ENCODE measurements at regions not wholly inside any gene's neighbourhood (a gene's known extent, or its start where the extent isn't known, plus 50 kb on each side); places are given as distances from the start of the nearest gene placed in this dataset.
"Not testable (repeated sequence)": the region's sequence is repeated elsewhere in the genome, so short reads cannot be mapped to it uniquely, and the experiment has no call there.

DNA sequence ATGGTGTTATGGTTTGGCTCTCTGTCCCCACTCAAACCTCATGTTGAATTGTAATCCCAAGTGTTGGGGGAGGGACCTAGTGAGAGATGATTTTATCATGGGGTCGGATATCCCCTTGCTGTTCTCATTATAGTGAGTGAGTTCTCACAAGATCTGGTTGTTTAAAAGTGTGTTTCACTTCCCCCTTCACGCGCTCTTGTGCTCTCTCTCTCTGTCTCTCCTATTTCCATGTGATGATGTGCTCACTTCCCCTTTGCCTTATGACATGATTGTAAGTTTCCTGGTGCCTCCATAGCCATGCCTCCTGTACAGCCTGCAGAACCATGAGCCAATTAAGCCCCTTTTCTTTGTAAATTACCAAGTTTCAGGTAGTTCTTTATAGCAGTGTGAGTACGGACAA is 765.1 kb downstream of the KCNA4 start:
- DNase-seq (ENCODE audit: low read depth in 2 of 2), result no peak

GRCh38 chr11:29249713-29250112 is 767.1 kb downstream of the KCNA4 start:
- DNase-seq (ENCODE audit: low read depth in 2 of 2), result no peak

GRCh38 chr11:29244355-29244754 is 772.5 kb downstream of the KCNA4 start:
- DNase-seq (ENCODE audit: low read depth in 2 of 2), result no peak

- DNase-seq (ENCODE audit: low read depth in 2 of 2), result no peak
These were observed 773.2 kb downstream of the KCNA4 start for GRCh38 chr11:29243616-29244015.

DNA sequence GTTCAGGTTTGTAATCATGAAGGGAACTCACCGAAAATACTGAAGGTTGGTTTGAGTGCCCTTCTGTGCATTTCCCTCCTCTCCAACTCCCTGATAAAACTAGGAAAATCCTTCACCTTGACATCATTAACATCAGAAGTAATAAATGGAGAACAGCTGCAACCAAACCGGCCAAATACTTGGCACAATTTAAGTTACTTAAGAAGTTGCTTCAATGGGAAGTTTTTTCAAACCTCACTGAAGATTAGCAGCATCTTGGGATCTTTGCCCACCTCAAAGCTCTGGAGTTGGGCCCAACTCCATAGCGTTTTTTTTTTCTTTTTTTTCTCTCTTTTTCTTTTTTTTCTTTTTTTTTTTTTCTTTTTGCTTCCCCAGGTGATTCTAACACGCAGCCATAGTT is 784.8 kb downstream of the KCNA4 start:
- no peak for DNase-seq (ENCODE audit: low read depth in 2 of 2)

- no peak for DNase-seq (ENCODE audit: low read depth in 2 of 2)
These were observed 785.2 kb downstream of the KCNA4 start for GRCh38 chr11:29231586-29231985.

- no peak for DNase-seq (ENCODE audit: low read depth in 2 of 2)
These were observed 789.0 kb downstream of the KCNA4 start for GRCh38 chr11:29227811-29228210.

DNA sequence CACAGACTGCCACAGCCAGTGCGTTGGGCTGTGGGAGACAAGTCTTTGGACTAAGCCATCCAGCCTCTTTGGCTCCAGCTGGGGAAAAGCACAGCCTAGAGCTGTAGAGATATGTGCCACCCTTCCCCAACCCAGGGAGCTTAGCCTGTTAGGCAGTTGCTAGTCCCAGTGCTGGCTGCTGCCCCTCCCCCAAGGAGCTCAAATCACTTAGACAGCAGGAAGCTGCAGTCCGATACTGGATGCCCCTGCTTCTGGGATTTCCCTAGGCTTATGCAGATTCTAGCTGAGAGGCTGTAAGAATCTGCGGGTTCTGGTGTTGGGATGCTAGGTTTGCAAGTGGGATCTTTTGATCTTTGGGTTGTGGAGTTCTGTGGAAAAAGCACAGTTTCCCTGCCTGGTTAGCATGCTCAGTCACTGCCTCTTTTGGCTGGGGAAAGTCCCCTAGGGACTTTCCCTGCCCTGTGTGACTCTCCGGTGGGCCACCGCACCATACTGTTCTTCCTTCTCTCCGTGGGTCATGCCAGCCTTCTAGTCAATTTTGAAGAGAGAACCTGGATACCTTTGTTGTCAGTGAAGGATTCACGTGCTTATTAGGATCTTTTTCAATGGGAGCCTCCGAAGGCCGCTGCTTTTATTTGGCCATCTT is 792.0 kb downstream of the KCNA4 start:
- DNase-seq (ENCODE audit: low read depth in 2 of 2), result no peak

- not testable (repeated sequence) for DNase-seq (ENCODE audit: low read depth in 2 of 2)
These were observed 797.3 kb downstream of the KCNA4 start for GRCh38 chr11:29219531-29219930.

DNA sequence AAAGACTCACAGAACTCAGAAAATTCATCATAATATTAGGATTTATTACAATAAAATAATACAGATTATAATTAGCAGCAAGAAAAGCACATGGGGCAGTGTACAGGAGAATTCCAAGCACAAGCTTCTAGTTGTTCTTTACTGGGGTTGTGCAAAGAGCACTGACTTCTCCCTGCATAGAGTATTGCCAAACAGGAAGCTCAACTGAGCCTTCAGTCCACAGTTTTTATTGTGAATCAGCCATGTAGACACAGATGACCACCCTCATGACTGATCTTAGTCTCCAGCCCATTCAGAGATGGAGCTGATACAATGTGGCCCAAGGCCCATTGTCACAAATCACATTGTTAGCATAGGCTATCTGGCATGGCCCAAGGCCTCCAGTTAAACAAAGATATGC is 798.9 kb downstream of the KCNA4 start:
- no peak for DNase-seq (ENCODE audit: low read depth in 2 of 2)

- DNase-seq (ENCODE audit: low read depth in 2 of 2), result no peak
These were observed 802.0 kb downstream of the KCNA4 start for GRCh38 chr11:29214833-29215232.

DNA sequence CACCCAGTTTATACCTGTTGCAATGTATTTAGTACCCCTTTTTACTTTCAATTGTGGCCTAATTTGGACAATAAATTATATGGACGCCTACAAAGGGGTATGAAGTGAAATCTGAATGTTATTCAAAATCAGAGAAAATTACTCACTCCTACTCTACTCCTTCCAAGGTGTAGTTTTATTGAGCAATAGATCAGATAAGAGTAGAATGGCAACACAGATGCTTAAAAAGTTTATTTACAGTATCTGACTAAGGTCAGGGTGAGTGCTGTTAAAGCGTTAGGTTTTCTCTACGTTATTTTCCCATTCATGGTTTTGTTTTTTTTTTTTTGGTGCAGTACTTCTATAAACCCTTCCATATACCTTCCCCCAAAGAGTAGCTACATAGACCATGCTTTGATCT is 805.6 kb downstream of the KCNA4 start:
- no peak for DNase-seq (ENCODE audit: low read depth in 2 of 2)

GRCh38 chr11:29210426-29210825 is 806.4 kb downstream of the KCNA4 start:
- DNase-seq (ENCODE audit: low read depth in 2 of 2), result no peak

DNA sequence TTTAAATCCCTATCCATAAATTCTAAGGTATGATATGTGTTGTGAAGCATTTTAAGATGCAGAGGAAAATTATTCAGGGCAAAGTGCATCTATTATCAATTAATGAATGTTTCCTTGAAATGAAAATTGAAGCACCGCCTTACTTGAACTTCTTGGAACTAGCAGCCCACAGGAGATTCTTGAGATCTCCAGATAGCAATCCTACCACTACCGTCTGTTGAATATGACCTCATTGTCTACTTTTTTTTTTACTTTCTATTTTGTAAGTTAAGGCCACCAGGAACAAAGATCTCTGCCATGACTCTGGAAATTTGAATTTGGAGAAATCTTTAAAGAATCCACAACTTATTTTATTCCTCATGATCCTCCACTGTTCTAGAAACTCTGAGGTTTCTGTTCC is 808.7 kb downstream of the KCNA4 start:
- no peak for DNase-seq (ENCODE audit: low read depth in 2 of 2)

GRCh38 chr11:29200791-29201562 is 815.9 kb downstream of the KCNA4 start:
- DNase-seq (ENCODE audit: low read depth in 2 of 2), result no peak

GRCh38 chr11:29190313-29190712 is 826.5 kb downstream of the KCNA4 start:
- no peak for DNase-seq (ENCODE audit: low read depth in 2 of 2)

GRCh38 chr11:29187215-29187614 is 829.6 kb downstream of the KCNA4 start:
- no peak for DNase-seq (ENCODE audit: low read depth in 2 of 2)

- no peak for DNase-seq (ENCODE audit: low read depth in 2 of 2)
These were observed 831.6 kb downstream of the KCNA4 start for GRCh38 chr11:29184939-29185890.

GRCh38 chr11:29183301-29183700 is 833.5 kb downstream of the KCNA4 start:
- DNase-seq (ENCODE audit: low read depth in 2 of 2), result no peak

GRCh38 chr11:29173660-29174062 is 843.2 kb downstream of the KCNA4 start:
- no peak for DNase-seq (ENCODE audit: low read depth in 2 of 2)

GRCh38 chr11:29171360-29171950 is 845.4 kb downstream of the KCNA4 start:
- no peak for DNase-seq (ENCODE audit: low read depth in 2 of 2)

- no peak for DNase-seq (ENCODE audit: low read depth in 2 of 2)
These were observed 850.5 kb downstream of the KCNA4 start for GRCh38 chr11:29166306-29166705.
